ENCODE measurements at regions not wholly inside any gene's neighbourhood (a gene's known extent, or its start where the extent isn't known, plus 50 kb on each side); places are given as distances from the start of the nearest gene placed in this dataset.

DNA sequence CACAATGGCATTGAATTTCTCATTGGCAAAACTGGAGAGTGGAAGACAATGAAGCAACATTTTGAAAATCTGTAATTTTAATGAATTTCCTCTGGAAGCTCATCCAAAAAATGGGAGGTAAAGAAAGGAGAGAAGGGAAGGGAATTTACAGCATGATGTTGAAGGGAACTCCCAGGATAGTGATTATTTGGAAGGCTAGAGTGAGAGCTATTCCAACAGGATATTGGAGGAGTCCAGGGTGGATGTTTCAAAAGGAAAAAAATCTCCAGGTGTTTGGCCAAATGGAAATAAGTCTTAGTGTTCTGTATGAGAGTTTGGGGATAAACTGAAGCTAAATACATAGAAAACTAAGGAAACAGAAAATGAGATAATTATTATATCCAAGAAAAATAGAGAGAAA, 106.2 kb downstream of the IZUMO3 start:
- no peaks in the 10 kb centered on the region for H3K4me1 ChIP-seq (ENCODE audit: control insufficient read depth in 5 of 5, insufficient read depth in 5 of 5, low read length in 5 of 5)
- TF ChIP-seq, protein P1, sequence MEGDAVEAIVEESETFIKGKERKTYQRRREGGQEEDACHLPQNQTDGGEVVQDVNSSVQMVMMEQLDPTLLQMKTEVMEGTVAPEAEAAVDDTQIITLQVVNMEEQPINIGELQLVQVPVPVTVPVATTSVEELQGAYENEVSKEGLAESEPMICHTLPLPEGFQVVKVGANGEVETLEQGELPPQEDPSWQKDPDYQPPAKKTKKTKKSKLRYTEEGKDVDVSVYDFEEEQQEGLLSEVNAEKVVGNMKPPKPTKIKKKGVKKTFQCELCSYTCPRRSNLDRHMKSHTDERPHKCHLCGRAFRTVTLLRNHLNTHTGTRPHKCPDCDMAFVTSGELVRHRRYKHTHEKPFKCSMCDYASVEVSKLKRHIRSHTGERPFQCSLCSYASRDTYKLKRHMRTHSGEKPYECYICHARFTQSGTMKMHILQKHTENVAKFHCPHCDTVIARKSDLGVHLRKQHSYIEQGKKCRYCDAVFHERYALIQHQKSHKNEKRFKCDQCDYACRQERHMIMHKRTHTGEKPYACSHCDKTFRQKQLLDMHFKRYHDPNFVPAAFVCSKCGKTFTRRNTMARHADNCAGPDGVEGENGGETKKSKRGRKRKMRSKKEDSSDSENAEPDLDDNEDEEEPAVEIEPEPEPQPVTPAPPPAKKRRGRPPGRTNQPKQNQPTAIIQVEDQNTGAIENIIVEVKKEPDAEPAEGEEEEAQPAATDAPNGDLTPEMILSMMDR (IDR thresholded peaks at IDR 0.05; ENCODE audit: control extremely low read depth, extremely low read depth): no peak
- no peak for ATAC-seq (ENCODE audit: insufficient read depth, low FRiP score)

DNA sequence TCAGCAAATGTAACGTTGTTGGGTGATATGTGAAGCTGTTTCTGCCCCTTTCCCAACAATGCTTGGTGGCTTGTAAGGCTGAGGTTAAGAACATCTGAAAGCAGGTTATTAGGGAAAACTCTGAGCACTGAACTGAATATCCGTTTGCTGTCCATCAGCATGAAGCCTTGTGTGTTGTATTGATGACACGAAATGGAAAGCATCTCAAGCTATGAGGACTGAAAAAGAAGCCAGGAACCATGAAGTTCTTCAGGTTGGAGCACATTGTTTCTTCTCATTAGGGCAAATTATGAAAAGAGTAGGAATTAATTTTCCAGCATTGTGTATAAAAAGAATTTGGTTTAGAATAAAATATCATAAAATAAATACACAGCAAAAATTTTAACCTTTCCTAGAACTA, 106.8 kb downstream of the IZUMO3 start:
- H3K27ac ChIP-seq (ENCODE audit: low read depth in 1 of 2, low read length in 1 of 2): no peak overlapping the region
- WGBS, 2 donors: 75 to 82% methylated on average over 3 of the region's 3 CpGs
- no peaks in the 10 kb centered on the region for H3K9me3 ChIP-seq (ENCODE audit: control insufficient read depth in 4 of 4, insufficient read depth in 3 of 4, low read length in 3 of 4)
- ATAC-seq (ENCODE audit: insufficient read depth, low FRiP score): no peak
- TF ChIP-seq, protein P1 (IDR thresholded peaks at IDR 0.05; ENCODE audit: control extremely low read depth, extremely low read depth): no peak
- H3K36me3 ChIP-seq (ENCODE audit: control insufficient read depth in 4 of 4, insufficient read depth in 4 of 4, low read length in 4 of 4): no peaks in the 10 kb centered on the region
- DNase-seq: no peak
- no peaks in the 10 kb centered on the region for H3K4me1 ChIP-seq (ENCODE audit: control insufficient read depth in 5 of 5, insufficient read depth in 5 of 5, low read length in 5 of 5)
- H3K27me3 ChIP-seq (ENCODE audit: control insufficient read depth in 3 of 3, insufficient read depth in 3 of 3, low read length in 2 of 3): no peaks in the 10 kb centered on the region
- H3K9ac ChIP-seq (ENCODE audit: insufficient read depth in 1 of 2, low read length in 2 of 2): no peak overlapping the region
- H3K4me3 ChIP-seq: no peak overlapping the region

More for the DNA sequence above, 106.2 kb downstream of the IZUMO3 start:
- no peaks in the 10 kb centered on the region for H3K9me3 ChIP-seq (ENCODE audit: control insufficient read depth in 4 of 4, insufficient read depth in 3 of 4, low read length in 3 of 4)
- no peak overlapping the region for H3K27ac ChIP-seq (ENCODE audit: low read depth in 1 of 2, low read length in 1 of 2)
- H3K27me3 ChIP-seq (ENCODE audit: control insufficient read depth in 3 of 3, insufficient read depth in 3 of 3, low read length in 2 of 3): no peaks in the 10 kb centered on the region
- H3K4me3 ChIP-seq: no peak overlapping the region
- H3K9ac ChIP-seq (ENCODE audit: insufficient read depth in 1 of 2, low read length in 2 of 2): no peak overlapping the region
- DNase-seq: no peak
- no peaks in the 10 kb centered on the region for H3K36me3 ChIP-seq (ENCODE audit: control insufficient read depth in 4 of 4, insufficient read depth in 4 of 4, low read length in 4 of 4)

DNA sequence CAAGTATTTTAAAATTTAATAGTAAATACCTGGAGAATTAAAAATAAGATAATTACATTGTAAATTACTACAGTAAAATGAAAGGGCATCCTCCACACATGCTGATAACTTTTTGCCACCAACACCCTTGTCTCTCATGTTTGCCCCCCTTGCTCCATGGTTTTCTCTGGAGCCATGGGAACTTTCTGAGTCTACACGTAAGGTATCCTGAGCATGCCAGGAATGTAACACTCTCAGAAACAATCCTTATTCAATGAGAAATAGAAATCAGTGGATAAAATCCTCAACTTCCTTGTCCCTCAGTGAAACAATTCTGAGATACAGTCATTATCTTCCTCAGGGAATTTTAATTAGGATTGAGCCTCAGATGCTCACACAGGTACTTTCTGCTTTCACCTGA, 108.9 kb downstream of the IZUMO3 start:
- 62 to 81% methylated on average over 1 of the region's 1 CpG for WGBS, 2 donors
- H3K4me3 ChIP-seq: no peak overlapping the region
- TF ChIP-seq, protein P1 (IDR thresholded peaks at IDR 0.05; ENCODE audit: control extremely low read depth, extremely low read depth): no peak
- ATAC-seq (ENCODE audit: insufficient read depth, low FRiP score) (no peak), DNase-seq (no peak)
- H3K27me3 ChIP-seq (ENCODE audit: control insufficient read depth in 3 of 3, insufficient read depth in 3 of 3, low read length in 2 of 3): no peaks in the 10 kb centered on the region
- H3K36me3 ChIP-seq (ENCODE audit: control insufficient read depth in 4 of 4, insufficient read depth in 4 of 4, low read length in 4 of 4): no peaks in the 10 kb centered on the region
- no peaks in the 10 kb centered on the region for H3K4me1 ChIP-seq (ENCODE audit: control insufficient read depth in 5 of 5, insufficient read depth in 5 of 5, low read length in 5 of 5)
- H3K27ac ChIP-seq (ENCODE audit: low read depth in 1 of 2, low read length in 1 of 2): no peak overlapping the region
- H3K9me3 ChIP-seq (ENCODE audit: control insufficient read depth in 4 of 4, insufficient read depth in 3 of 4, low read length in 3 of 4): no peaks in the 10 kb centered on the region
- no peak overlapping the region for H3K9ac ChIP-seq (ENCODE audit: insufficient read depth in 1 of 2, low read length in 2 of 2)

DNA sequence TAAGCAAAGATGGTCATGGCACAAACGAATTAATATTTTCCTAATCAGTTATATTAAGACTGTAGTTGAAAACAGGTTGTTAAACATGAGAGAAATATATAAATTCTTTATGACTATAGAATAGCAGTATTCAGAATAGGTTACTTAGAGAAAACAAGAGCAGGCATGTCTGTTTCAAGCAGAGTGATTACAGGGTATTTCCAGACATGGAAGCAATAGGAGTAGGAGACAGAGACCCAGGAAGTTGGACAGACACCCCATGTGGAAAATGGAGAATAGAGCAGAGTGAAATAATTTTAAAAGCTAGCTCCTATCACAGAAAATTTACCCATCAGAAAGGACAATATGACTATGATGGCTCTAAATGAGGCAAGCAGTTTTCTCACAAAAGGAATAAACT, 111.5 kb downstream of the IZUMO3 start:
- DNase-seq (no peak), ATAC-seq (ENCODE audit: insufficient read depth, low FRiP score) (no peak)
- Histone ChIP-seq H3K27ac (ENCODE audit: low read depth in 1 of 2, low read length in 1 of 2) (no peak overlapping the region), H3K27me3 (ENCODE audit: control insufficient read depth in 3 of 3, insufficient read depth in 3 of 3, low read length in 2 of 3) (no peaks in the 10 kb centered on the region), H3K4me1 (ENCODE audit: control insufficient read depth in 5 of 5, insufficient read depth in 5 of 5, low read length in 5 of 5) (no peaks in the 10 kb centered on the region), H3K9me3 (ENCODE audit: control insufficient read depth in 4 of 4, insufficient read depth in 3 of 4, low read length in 3 of 4) (no peaks in the 10 kb centered on the region), H3K36me3 (ENCODE audit: control insufficient read depth in 4 of 4, insufficient read depth in 4 of 4, low read length in 4 of 4) (no peaks in the 10 kb centered on the region), H3K9ac (ENCODE audit: insufficient read depth in 1 of 2, low read length in 2 of 2) (no peak overlapping the region), H3K4me3 (no peak overlapping the region)
- TF ChIP-seq, protein P1 (IDR thresholded peaks at IDR 0.05; ENCODE audit: control extremely low read depth, extremely low read depth): no peak
- whole genome bisulfite sequencing, 2 donors: 22 to 69% methylated on average over 1 of the region's 1 CpG

Measured in lung (tissue), 11 donors.